PC-3 (cell line): ENCODE measurements at regions not wholly inside any gene's neighbourhood (a gene's known extent, or its start where the extent isn't known, plus 50 kb on each side); places are given as distances from the start of the nearest gene placed in this dataset.

Source experiments
- EZH2 ChIP-seq: fragments of 300-600 bp; sonication (generic); IDR thresholded peaks from one replicate; pipeline ENCODE4 v1.6.1; 2017; ENCODE audit warnings: antibody characterized with exemption, mild to moderate bottlenecking, low read length; ENCODE audit not compliant: unreplicated experiment
- EZH2phosphoT487 ChIP-seq: fragments of 300-600 bp; sonication (generic); IDR thresholded peaks from 2 replicates; pipeline ENCODE4 v1.6.1; 2018; ENCODE audit warnings: mild to moderate bottlenecking, antibody characterized with exemption, low read length, borderline replicate concordance
- TF ChIP-seq, protein P1 (sequence below): fragments of 300-600 bp; sonication (generic); conservative IDR thresholded peaks from 2 replicates; pipeline ENCODE4 v1.5.1; 2017; ENCODE audit warnings: antibody characterized with exemption, low read depth, mild to moderate bottlenecking, low read length

- TF ChIP-seq, protein P1, sequence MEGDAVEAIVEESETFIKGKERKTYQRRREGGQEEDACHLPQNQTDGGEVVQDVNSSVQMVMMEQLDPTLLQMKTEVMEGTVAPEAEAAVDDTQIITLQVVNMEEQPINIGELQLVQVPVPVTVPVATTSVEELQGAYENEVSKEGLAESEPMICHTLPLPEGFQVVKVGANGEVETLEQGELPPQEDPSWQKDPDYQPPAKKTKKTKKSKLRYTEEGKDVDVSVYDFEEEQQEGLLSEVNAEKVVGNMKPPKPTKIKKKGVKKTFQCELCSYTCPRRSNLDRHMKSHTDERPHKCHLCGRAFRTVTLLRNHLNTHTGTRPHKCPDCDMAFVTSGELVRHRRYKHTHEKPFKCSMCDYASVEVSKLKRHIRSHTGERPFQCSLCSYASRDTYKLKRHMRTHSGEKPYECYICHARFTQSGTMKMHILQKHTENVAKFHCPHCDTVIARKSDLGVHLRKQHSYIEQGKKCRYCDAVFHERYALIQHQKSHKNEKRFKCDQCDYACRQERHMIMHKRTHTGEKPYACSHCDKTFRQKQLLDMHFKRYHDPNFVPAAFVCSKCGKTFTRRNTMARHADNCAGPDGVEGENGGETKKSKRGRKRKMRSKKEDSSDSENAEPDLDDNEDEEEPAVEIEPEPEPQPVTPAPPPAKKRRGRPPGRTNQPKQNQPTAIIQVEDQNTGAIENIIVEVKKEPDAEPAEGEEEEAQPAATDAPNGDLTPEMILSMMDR, result peak; percentile 95
- TF ChIP-seq EZH2phosphoT487 (no peak), EZH2 (no peak)
Measured at GRCh38 chr5:10111571-10111970, 138.1 kb downstream of the ATPSCKMT start.
